ENCODE measurements at regions not wholly inside any gene's neighbourhood (a gene's known extent, or its start where the extent isn't known, plus 50 kb on each side); places are given as distances from the start of the nearest gene placed in this dataset.

GRCh38 chr11:109071712-109072524, 350.1 kb upstream of the C11orf87 start:
- TF ChIP-seq CTCF (IDR thresholded peaks at IDR 0.05) (no peak), POLR2A (IDR thresholded peaks at IDR 0.05) (no peak)

All from esophagus squamous epithelium (tissue), 4 donors.